ENCODE measurements at regions not wholly inside any gene's neighbourhood (a gene's known extent, or its start where the extent isn't known, plus 50 kb on each side); places are given as distances from the start of the nearest gene placed in this dataset.

DNA sequence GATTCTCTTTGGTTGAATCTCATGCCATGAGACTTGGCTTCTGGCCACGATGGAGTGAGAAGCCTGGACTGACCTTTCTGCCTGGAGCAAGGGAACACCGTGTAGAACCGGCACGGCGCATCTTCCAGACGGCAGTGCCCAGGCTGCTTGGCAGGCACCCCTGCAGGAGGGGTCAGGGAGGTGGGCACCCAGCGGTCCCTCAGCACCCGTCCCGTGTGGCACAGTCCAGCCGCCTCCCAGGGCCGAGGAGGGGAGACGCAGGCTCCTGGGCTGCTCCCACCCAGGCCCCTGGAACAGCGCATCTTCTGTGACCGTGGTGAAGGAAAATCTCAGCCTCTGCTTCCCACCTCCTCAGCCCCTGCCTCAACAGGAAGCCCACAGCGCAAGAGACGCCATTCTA lies 95.7 kb downstream of the CMPK2 start:
- POLR2A ChIA-PET = no interaction called here
- Histone ChIP-seq H3K27me3 (ENCODE audit: control insufficient read depth, insufficient read depth, low read length) (no peaks in the 10 kb centered on the region; the same call in 1 of the 2 replicates), H3K9me3 (ENCODE audit: control insufficient read depth, insufficient read depth, low read depth, low read length) (no peaks in the 10 kb centered on the region), H3K27ac (ENCODE audit: low read length) (no peak overlapping the region), H3K36me3 (ENCODE audit: control insufficient read depth, insufficient read depth, low read length) (no peaks in the 10 kb centered on the region), H3K4me1 (ENCODE audit: control insufficient read depth, insufficient read depth, low read length) (no peaks in the 10 kb centered on the region), H3K4me3 (ENCODE audit: low read depth in 2 of 2, low read length in 2 of 2) (no peak overlapping the region)
- intact Hi-C loops (cut with micrococcal nuclease; ENCODE audit: unreplicated experiment) = loop anchor here (10.0 kb wide), 1 partner anchor 415 kb away; no protein-coding TSS in a partner anchor
- TF ChIP-seq, protein P1, sequence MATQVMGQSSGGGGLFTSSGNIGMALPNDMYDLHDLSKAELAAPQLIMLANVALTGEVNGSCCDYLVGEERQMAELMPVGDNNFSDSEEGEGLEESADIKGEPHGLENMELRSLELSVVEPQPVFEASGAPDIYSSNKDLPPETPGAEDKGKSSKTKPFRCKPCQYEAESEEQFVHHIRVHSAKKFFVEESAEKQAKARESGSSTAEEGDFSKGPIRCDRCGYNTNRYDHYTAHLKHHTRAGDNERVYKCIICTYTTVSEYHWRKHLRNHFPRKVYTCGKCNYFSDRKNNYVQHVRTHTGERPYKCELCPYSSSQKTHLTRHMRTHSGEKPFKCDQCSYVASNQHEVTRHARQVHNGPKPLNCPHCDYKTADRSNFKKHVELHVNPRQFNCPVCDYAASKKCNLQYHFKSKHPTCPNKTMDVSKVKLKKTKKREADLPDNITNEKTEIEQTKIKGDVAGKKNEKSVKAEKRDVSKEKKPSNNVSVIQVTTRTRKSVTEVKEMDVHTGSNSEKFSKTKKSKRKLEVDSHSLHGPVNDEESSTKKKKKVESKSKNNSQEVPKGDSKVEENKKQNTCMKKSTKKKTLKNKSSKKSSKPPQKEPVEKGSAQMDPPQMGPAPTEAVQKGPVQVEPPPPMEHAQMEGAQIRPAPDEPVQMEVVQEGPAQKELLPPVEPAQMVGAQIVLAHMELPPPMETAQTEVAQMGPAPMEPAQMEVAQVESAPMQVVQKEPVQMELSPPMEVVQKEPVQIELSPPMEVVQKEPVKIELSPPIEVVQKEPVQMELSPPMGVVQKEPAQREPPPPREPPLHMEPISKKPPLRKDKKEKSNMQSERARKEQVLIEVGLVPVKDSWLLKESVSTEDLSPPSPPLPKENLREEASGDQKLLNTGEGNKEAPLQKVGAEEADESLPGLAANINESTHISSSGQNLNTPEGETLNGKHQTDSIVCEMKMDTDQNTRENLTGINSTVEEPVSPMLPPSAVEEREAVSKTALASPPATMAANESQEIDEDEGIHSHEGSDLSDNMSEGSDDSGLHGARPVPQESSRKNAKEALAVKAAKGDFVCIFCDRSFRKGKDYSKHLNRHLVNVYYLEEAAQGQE (IDR thresholded peaks at IDR 0.05; ENCODE audit: insufficient read depth in 1 of 2, low read depth in 2 of 2, low read length in 1 of 2) = no peak
- TF ChIP-seq POLR2AphosphoS5 (IDR thresholded peaks at IDR 0.05; ENCODE audit: low read depth, low read length) (no peak), TCF7L2 (IDR thresholded peaks at IDR 0.05; ENCODE audit: low read depth, low read length) (no peak), SIN3A (IDR thresholded peaks at IDR 0.05; ENCODE audit: borderline replicate concordance, insufficient read depth, low read depth, low read length) (no peak)
- TF ChIP-seq, protein P2, sequence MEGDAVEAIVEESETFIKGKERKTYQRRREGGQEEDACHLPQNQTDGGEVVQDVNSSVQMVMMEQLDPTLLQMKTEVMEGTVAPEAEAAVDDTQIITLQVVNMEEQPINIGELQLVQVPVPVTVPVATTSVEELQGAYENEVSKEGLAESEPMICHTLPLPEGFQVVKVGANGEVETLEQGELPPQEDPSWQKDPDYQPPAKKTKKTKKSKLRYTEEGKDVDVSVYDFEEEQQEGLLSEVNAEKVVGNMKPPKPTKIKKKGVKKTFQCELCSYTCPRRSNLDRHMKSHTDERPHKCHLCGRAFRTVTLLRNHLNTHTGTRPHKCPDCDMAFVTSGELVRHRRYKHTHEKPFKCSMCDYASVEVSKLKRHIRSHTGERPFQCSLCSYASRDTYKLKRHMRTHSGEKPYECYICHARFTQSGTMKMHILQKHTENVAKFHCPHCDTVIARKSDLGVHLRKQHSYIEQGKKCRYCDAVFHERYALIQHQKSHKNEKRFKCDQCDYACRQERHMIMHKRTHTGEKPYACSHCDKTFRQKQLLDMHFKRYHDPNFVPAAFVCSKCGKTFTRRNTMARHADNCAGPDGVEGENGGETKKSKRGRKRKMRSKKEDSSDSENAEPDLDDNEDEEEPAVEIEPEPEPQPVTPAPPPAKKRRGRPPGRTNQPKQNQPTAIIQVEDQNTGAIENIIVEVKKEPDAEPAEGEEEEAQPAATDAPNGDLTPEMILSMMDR (IDR thresholded peaks at IDR 0.05) = no peak
- ATAC-seq (no peak), DNase-seq (ENCODE audit: low read depth, low spot score) (no peak)
- in situ Hi-C loops (cut with HindIII; ENCODE audit: low pct_unique_long_range_greater_than_20kb, low sequenced_read_pairs) = no loop called here
- CTCF ChIA-PET = no interaction called here
- BruUV-seq (replicated peaks) = no TSS peak

DNA sequence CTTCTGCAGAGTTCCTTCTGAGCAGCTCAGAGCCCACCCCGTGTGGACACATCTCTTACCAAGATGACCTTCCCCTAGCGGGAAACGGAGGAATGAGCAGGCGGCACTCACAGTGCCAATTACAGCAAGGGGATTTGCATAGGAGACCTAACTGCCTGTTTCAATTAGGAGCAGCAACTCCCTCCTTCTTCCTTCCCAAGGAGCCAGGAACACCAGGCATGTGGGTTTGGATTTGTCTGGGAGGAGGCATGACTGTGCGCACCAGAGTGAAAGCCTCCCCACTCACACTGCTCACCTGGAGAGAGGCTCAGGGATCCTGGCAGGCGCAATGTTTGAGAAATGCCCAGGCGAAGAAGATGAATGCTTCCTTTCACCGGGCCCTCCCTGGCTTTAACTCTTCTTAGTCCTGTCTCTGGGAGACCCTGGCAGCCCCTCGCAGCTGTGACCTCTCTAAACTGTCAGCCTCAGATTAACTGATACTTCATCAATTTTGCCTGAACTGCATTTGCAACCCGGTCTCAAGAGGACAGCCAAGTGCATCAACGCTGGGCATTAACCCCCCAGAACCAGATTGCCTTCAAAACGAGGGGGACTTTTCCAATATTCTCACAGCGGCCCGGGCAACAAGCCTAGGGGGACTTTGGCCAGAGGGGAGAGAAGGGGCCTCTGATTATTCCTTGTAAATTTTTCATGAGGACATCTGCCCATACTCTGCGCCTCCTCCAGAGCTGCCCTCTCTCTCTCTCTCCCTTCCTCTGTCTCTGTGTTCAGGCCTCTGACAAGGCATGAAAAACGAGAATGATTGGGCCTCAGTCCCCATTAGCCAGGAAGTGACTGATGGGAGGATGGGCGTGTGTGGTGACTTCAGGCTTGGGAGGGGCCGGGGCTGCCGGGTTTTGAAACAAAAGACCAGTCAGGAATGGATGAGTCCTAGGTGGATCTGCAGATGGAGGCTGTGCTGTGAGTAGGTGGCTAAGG lies 93.8 kb downstream of the CMPK2 start:
- no TSS peak for BruUV-seq (replicated peaks)
- no peak for ATAC-seq
- no peaks in the 10 kb centered on the region for H3K36me3 ChIP-seq (ENCODE audit: control insufficient read depth, insufficient read depth, low read length)
- H3K9me3 ChIP-seq (ENCODE audit: control insufficient read depth, insufficient read depth, low read depth, low read length) = no peaks in the 10 kb centered on the region
- no peak for DNase-seq (ENCODE audit: low read depth, low spot score)
- H3K4me1 ChIP-seq (ENCODE audit: control insufficient read depth, insufficient read depth, low read length) = no peaks in the 10 kb centered on the region
- no peak overlapping the region for H3K27ac ChIP-seq (ENCODE audit: low read length)
- TF ChIP-seq, protein P2 (IDR thresholded peaks at IDR 0.05) = no peak
- no peak for TF ChIP-seq TCF7L2 (IDR thresholded peaks at IDR 0.05; ENCODE audit: low read depth, low read length)
- TF ChIP-seq POLR2AphosphoS5 (IDR thresholded peaks at IDR 0.05; ENCODE audit: low read depth, low read length) = no peak
- TF ChIP-seq, protein P1 (IDR thresholded peaks at IDR 0.05; ENCODE audit: insufficient read depth in 1 of 2, low read depth in 2 of 2, low read length in 1 of 2) = no peak
- TF ChIP-seq SIN3A (IDR thresholded peaks at IDR 0.05; ENCODE audit: borderline replicate concordance, insufficient read depth, low read depth, low read length) = no peak
- H3K4me3 ChIP-seq (ENCODE audit: low read depth in 2 of 2, low read length in 2 of 2) = no peak overlapping the region
- H3K27me3 ChIP-seq (ENCODE audit: control insufficient read depth, insufficient read depth, low read length) = no peaks in the 10 kb centered on the region; the same call in 1 of the 2 replicates
- CTCF ChIA-PET = no interaction called here
- in situ Hi-C loops (cut with HindIII; ENCODE audit: low pct_unique_long_range_greater_than_20kb, low sequenced_read_pairs) (no loop called here), intact Hi-C loops (cut with micrococcal nuclease; ENCODE audit: unreplicated experiment) (loop anchor here (10.0 kb wide), 1 partner anchor 417 kb away; no protein-coding TSS in a partner anchor)
- POLR2A ChIA-PET = no interaction called here
